ENCODE measurements at regions not wholly inside any gene's neighbourhood (a gene's known extent, or its start where the extent isn't known, plus 50 kb on each side); places are given as distances from the start of the nearest gene placed in this dataset.

- intact Hi-C loops (cut with micrococcal nuclease; ENCODE audit: unreplicated experiment) = no loop called here
- Histone ChIP-seq H3K36me3 (ENCODE audit: control insufficient read depth, insufficient read depth, low read length) (no peaks in the 10 kb centered on the region), H3K4me3 (ENCODE audit: low read depth in 2 of 2, low read length in 2 of 2) (no peak overlapping the region), H3K27me3 (ENCODE audit: control insufficient read depth, insufficient read depth, low read length) (no peaks in the 10 kb centered on the region), H3K9me3 (ENCODE audit: control insufficient read depth, insufficient read depth, low read depth, low read length) (no peaks in the 10 kb centered on the region), H3K27ac (ENCODE audit: low read length) (no peak overlapping the region), H3K4me1 (ENCODE audit: control insufficient read depth, insufficient read depth, low read length) (no peaks in the 10 kb centered on the region)
- ATAC-seq (no peak), DNase-seq (ENCODE audit: low read depth, low spot score) (no peak)
- ChIA-PET POLR2A (no interaction called here), CTCF (no interaction called here)
- TF ChIP-seq, protein P1, sequence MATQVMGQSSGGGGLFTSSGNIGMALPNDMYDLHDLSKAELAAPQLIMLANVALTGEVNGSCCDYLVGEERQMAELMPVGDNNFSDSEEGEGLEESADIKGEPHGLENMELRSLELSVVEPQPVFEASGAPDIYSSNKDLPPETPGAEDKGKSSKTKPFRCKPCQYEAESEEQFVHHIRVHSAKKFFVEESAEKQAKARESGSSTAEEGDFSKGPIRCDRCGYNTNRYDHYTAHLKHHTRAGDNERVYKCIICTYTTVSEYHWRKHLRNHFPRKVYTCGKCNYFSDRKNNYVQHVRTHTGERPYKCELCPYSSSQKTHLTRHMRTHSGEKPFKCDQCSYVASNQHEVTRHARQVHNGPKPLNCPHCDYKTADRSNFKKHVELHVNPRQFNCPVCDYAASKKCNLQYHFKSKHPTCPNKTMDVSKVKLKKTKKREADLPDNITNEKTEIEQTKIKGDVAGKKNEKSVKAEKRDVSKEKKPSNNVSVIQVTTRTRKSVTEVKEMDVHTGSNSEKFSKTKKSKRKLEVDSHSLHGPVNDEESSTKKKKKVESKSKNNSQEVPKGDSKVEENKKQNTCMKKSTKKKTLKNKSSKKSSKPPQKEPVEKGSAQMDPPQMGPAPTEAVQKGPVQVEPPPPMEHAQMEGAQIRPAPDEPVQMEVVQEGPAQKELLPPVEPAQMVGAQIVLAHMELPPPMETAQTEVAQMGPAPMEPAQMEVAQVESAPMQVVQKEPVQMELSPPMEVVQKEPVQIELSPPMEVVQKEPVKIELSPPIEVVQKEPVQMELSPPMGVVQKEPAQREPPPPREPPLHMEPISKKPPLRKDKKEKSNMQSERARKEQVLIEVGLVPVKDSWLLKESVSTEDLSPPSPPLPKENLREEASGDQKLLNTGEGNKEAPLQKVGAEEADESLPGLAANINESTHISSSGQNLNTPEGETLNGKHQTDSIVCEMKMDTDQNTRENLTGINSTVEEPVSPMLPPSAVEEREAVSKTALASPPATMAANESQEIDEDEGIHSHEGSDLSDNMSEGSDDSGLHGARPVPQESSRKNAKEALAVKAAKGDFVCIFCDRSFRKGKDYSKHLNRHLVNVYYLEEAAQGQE (IDR thresholded peaks at IDR 0.05; ENCODE audit: insufficient read depth in 1 of 2, low read depth in 2 of 2, low read length in 1 of 2) = no peak
- TF ChIP-seq POLR2AphosphoS5 (IDR thresholded peaks at IDR 0.05; ENCODE audit: low read depth, low read length) (no peak), TCF7L2 (IDR thresholded peaks at IDR 0.05; ENCODE audit: low read depth, low read length) (no peak), CTCF (IDR thresholded peaks at IDR 0.05) (no peak), SIN3A (IDR thresholded peaks at IDR 0.05; ENCODE audit: borderline replicate concordance, insufficient read depth, low read depth, low read length) (no peak)
- in situ Hi-C loops (cut with HindIII; ENCODE audit: low pct_unique_long_range_greater_than_20kb, low sequenced_read_pairs) = no loop called here
- no TSS peak for BruUV-seq (replicated peaks)
Observed at GRCh38 chr3:111428301-111428700, 113.7 kb upstream of the CD96 start.

DNA sequence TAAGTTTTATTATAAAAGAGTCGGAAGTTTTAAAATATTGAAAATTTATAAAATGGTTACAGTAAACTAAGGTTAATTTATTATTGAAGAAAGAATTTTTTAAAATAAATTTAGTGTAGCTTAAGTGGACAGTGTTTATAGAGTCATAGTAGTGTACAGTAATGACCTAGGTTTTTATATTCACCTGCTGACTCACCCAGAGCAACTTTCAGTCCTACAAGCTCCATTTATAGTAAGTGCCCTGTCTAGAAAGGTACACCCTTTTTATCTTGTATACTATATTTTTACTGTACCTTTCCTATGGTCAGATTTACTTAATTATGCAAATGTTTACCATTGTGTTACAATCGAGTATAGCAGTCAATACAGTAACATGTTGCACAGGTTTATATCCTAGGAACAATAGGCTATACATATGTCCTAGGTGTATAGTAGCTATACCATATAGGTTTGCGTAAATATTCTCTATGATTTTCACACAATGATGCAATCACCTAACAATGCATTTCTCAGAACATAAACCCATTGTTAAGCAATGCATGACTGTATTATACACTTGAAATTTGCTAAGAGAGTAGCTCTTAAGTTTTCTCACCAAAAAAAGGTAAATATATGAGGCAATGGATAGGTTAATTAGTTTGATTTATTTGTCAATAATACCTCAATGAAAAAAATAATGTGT lies 106.9 kb upstream of the CD96 start:
- ChIA-PET POLR2A (no interaction called here), CTCF (no interaction called here)
- no peaks in the 10 kb centered on the region for H3K9me3 ChIP-seq (ENCODE audit: control insufficient read depth, insufficient read depth, low read depth, low read length)
- no peaks in the 10 kb centered on the region for H3K27me3 ChIP-seq (ENCODE audit: control insufficient read depth, insufficient read depth, low read length)
- H3K36me3 ChIP-seq (ENCODE audit: control insufficient read depth, insufficient read depth, low read length) = no peaks in the 10 kb centered on the region
- H3K4me3 ChIP-seq (ENCODE audit: low read depth in 2 of 2, low read length in 2 of 2) = no peak overlapping the region
- no peak for TF ChIP-seq POLR2AphosphoS5 (IDR thresholded peaks at IDR 0.05; ENCODE audit: low read depth, low read length)
- ATAC-seq (no peak), DNase-seq (ENCODE audit: low read depth, low spot score) (no peak)
- no peaks in the 10 kb centered on the region for H3K4me1 ChIP-seq (ENCODE audit: control insufficient read depth, insufficient read depth, low read length)
- intact Hi-C loops (cut with micrococcal nuclease; ENCODE audit: unreplicated experiment) = no loop called here
- in situ Hi-C loops (cut with HindIII; ENCODE audit: low pct_unique_long_range_greater_than_20kb, low sequenced_read_pairs) = no loop called here
- H3K27ac ChIP-seq (ENCODE audit: low read length) = no peak overlapping the region
- BruUV-seq (replicated peaks) = no TSS peak

- H3K36me3 ChIP-seq (ENCODE audit: control insufficient read depth, insufficient read depth, low read length) = no peaks in the 10 kb centered on the region
- ATAC-seq = no peak
- TF ChIP-seq SIN3A (IDR thresholded peaks at IDR 0.05; ENCODE audit: borderline replicate concordance, insufficient read depth, low read depth, low read length) = no peak
- no peak for TF ChIP-seq CTCF (IDR thresholded peaks at IDR 0.05)
- H3K4me3 ChIP-seq (ENCODE audit: low read depth in 2 of 2, low read length in 2 of 2) = no peak overlapping the region
- in situ Hi-C loops (cut with HindIII; ENCODE audit: low pct_unique_long_range_greater_than_20kb, low sequenced_read_pairs) = no loop called here
- H3K27ac ChIP-seq (ENCODE audit: low read length) = no peak overlapping the region
- H3K9me3 ChIP-seq (ENCODE audit: control insufficient read depth, insufficient read depth, low read depth, low read length) = no peaks in the 10 kb centered on the region
- ChIA-PET CTCF (no interaction called here), POLR2A (no interaction called here)
- no peaks in the 10 kb centered on the region for H3K27me3 ChIP-seq (ENCODE audit: control insufficient read depth, insufficient read depth, low read length)
- intact Hi-C loops (cut with micrococcal nuclease; ENCODE audit: unreplicated experiment) = no loop called here
- H3K4me1 ChIP-seq (ENCODE audit: control insufficient read depth, insufficient read depth, low read length) = no peaks in the 10 kb centered on the region
- DNase-seq (ENCODE audit: low read depth, low spot score) = no peak
- no TSS peak for BruUV-seq (replicated peaks)
Observed at GRCh38 chr3:111438283-111438682, 103.7 kb upstream of the CD96 start.

Measured in Panc1 (cell line).